Sciatic nerve (tissue), 2 donors: ENCODE measurements at regions not wholly inside any gene's neighbourhood (a gene's known extent, or its start where the extent isn't known, plus 50 kb on each side); places are given as distances from the start of the nearest gene placed in this dataset.
A peak's percentile ranks its signal among the peaks of the same experiment; 100 is the strongest.

Experiments
- ATAC-seq: fragments of 200-7000 bp; cut with Tn5 transposase; one replicate; pipeline ENCODE4 v1.9.1; 2020; ENCODE audit warnings: mild to moderate bottlenecking, moderate library complexity
- DNase-seq: peaks from one replicate; pipeline ENCODE4 v3.0.0-alpha.2; 2020; ENCODE audit warnings: low spot score
- intact Hi-C: fragments of 100-400 bp; cut with DNase I; formaldehyde crosslinking; loops from one replicate; pipeline ENCODE4 v1.14.2; 2022
- donor health status: DM: no; HTN: no; CAD: no.
- donor health status: DM: no; HTN: no; CAD: no.

DNA sequence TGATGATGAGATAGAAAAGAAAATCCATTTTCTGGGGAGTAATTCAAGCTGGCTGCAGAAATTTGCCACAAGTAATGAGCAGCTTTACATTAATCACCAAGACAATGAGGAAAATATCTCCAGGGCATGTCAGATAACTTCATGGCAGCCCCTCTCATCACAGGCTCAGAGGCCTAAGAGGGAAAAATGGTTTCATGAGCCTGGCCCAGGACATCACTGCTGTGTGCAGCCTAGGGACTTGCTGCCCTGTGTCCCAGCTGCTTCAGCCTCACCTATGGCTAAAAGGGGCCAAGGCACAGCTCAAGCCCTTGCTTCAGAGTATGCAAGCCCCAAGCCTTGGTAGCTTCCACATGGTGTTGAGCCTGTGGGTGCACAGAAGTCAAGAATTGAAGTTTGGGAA lies 161.7 kb downstream of the OPA1 start:
- ATAC-seq (no peak), DNase-seq (no peak)
- intact Hi-C loops, result no loop called here

- DNase-seq (no peak), ATAC-seq (no peak)
- intact Hi-C loops, result no loop called here
These were observed 163.5 kb downstream of the OPA1 start for GRCh38 chr3:193756536-193756935.

DNA sequence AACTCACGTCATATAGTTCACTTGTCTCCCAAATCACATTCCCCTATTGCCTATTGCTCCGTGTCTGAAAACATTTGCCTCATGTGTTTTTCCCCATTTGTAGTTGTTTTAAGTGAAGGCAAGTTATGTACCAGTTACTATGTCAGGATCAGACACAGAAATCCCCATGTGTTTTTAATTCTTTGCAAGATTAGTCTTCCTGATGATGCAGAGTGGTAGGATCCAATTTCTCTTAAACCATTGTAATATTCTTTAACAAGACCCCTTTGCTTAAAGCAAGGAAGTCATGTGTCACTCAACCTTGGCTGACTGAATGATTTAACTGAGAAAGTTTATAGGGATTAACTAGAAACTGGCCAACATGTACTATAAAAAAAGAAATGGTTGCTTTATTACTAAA lies 164.4 kb downstream of the OPA1 start:
- ATAC-seq, result no peak
- intact Hi-C loops, result no loop called here
- no peak for DNase-seq

DNA sequence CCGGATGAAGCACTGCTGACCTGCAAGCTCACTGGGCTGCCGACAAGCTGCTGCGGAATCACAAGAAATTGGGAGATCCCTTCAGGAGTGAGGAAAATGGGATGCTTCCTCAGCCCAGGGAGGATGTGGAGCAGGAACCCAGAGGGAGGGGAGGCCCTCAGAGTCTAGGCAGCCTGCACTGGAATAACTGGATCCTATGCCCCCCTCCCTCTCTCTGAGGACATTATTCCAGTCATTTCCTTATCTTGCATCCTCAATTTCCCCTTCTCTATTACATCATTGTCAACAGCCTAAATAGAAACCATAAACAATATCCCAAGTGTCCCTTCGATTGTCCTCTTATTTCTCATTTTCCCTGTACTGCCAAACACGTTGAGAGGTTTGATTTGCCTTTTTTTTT lies 169.0 kb downstream of the OPA1 start:
- ATAC-seq, result no peak
- intact Hi-C loops, result no loop called here
- no peak for DNase-seq

GRCh38 chr3:193762657-193763056 lies 169.6 kb downstream of the OPA1 start:
- intact Hi-C loops, result no loop called here
- no peak for DNase-seq

DNA sequence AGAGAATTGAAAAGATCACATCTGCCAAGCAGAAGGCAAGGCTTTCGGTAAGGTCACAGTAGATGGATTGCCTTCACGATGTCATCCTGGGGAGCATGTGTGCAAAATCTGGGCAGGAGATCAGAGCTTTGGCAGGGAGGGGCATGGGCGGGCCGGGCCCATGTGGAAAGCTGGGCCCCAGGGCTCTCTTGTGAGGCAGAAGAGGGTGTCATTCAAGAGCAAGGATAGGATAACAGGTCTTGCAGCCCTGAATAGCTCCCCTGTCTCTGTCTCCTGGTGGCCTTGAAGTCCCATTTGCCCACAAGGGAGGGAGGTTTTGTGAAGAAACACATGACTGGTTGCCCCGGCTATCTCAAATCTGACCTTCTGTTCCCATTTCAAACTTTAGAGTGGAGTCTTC lies 172.0 kb downstream of the OPA1 start:
- DNase-seq (no peak), ATAC-seq (no peak)
- intact Hi-C loops, result no loop called here

More at GRCh38 chr3:193762657-193763056, 169.6 kb downstream of the OPA1 start:
- no peak for ATAC-seq

DNA sequence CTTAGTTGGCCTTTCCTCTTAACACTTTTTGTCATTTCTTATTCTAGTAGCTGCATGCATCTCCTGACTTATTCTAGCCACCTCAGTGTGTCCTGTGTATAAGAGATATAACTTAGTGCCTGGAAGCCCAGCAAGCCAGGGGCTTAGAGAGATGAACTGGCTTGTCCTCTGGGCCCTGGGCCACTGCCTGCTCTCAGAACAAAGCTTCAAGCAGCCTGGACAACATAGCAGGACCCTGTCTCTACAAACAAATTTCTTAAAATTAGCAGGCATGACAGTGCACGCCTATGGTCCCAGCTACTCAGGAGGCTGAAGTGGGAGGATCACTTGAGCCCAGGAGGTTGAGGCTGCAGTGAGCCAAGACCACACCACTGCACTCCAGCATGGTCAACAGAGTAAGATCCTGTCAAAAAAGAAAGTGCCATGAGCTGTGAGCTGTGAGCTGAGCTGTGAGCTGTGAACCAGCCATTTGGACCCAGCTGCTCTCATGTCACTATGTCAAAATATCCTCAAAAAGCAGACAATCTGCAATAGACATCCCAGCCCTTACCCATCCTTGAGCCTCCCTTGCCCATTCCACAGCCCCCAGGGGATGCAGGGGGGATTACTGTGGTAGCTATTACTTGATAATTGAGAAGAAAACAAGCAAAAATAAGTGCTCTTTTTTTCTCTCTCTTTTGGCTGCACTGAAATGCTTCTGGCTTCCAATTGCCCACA lies 174.5 kb downstream of the OPA1 start:
- DNase-seq (no peak), ATAC-seq (no peak)
- intact Hi-C loops, result no loop called here

DNA sequence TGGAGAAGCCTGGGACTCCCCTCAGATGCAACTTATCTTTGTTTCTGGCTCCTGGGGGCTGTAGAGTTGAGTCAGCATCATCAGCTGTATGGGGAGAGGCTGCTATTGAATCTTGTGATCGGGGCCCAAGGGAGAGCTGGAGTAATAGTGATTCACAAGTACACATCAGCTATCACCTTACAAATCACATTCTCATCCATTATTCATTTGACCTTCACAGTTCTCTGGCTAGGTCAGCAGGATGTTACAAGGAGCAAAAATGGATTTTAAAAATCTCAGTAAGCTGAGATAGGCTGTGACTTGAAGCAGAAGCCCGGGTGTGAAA lies 175.0 kb downstream of the OPA1 start:
- peak; percentile 70 for ATAC-seq
- intact Hi-C loops, result no loop called here
- no peak for DNase-seq

GRCh38 chr3:193769437-193769836 lies 176.4 kb downstream of the OPA1 start:
- DNase-seq (no peak), ATAC-seq (no peak)
- intact Hi-C loops, result no loop called here

GRCh38 chr3:193771011-193771652 lies 178.1 kb downstream of the OPA1 start:
- no peak for ATAC-seq

DNA sequence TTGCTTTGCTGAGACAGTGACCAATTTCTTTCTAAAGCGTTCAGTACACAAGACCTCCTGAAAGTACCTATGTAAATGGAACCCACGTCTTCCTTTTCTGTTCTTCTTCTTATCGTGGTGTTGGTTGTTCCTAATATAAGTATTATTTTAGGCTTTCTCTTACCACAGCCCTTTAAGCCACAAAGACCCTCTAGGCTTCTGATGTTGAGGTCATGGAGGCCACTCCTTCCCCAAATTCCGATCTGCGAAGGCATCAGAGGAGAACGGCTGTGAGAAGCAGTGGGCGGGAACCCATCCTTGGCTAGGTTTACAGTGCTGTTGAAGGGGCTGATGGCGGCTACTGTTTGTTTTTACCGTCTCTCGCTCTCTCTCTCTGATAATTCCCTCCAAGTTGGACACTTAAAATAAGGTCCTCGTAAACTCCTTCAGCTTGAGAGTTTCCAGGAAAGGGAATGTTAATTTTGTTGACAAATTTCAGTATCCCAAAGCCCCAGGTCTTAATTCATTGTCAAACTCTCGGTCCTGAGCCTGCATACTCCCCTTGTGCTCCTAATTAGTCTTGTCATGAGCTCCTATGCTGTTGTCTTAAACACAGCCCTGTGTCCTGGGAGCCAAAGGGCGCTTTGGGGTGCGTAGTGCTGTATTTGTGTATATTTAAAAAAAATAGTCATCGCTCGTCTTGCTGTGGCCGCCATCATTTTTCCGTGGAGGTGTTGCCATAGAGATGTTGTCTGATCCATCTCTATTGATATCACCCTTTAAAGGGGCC lies 178.8 kb downstream of the OPA1 start:
- DNase-seq, result no peak
- intact Hi-C loops, result no loop called here

More at GRCh38 chr3:193771011-193771652, 178.1 kb downstream of the OPA1 start:
- intact Hi-C loops, result no loop called here
- DNase-seq, result no peak

DNA sequence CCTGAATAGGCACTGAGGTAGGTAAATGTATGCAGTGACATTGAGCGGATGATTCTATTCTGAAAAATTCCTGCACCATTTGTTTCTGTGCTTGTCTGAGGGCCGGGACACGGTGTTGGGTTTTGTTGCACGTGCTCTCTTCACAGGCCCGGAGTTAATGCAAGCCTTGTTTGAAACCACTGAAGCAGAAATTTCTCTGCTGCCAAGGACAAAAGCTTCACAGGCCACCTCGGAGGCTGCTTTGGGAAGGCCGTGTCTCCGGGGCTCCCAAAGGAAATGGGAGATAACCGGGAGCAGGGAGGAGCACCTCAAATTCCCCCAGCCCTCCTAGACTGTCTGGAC lies 179.4 kb downstream of the OPA1 start:
- intact Hi-C loops, result no loop called here
- DNase-seq (no peak), ATAC-seq (no peak)

More for the DNA sequence above, 178.8 kb downstream of the OPA1 start:
- ATAC-seq, result no peak

GRCh38 chr3:193773266-193774220 lies 180.5 kb downstream of the OPA1 start:
- intact Hi-C loops, result no loop called here
- ATAC-seq (no peak), DNase-seq (no peak)

GRCh38 chr3:193774272-193774915 lies 181.4 kb downstream of the OPA1 start:
- DNase-seq (no peak), ATAC-seq (no peak)
- intact Hi-C loops, result no loop called here

DNA sequence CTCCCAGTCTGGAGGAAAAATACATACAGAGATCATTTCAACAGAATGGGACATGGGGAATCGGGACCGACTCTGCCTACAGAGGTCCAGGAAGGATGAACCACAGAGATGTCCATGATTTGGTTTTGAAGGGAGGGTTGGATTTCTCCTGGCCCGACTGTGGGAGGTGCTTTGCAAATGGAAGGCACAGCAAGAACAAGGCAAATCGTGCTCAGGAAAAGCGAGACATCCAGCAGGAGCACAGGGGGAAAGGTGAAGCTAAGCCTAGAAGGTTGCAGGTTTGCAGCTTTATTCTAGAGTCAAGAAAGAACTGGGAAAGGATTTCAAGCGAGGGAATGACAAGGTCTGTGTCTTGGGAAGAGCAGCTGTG lies 181.9 kb downstream of the OPA1 start:
- no peak for DNase-seq
- no peak for ATAC-seq
- intact Hi-C loops, result no loop called here

GRCh38 chr3:193775421-193776077 lies 182.5 kb downstream of the OPA1 start:
- intact Hi-C loops, result no loop called here
- ATAC-seq, result no peak
- no peak for DNase-seq

DNA sequence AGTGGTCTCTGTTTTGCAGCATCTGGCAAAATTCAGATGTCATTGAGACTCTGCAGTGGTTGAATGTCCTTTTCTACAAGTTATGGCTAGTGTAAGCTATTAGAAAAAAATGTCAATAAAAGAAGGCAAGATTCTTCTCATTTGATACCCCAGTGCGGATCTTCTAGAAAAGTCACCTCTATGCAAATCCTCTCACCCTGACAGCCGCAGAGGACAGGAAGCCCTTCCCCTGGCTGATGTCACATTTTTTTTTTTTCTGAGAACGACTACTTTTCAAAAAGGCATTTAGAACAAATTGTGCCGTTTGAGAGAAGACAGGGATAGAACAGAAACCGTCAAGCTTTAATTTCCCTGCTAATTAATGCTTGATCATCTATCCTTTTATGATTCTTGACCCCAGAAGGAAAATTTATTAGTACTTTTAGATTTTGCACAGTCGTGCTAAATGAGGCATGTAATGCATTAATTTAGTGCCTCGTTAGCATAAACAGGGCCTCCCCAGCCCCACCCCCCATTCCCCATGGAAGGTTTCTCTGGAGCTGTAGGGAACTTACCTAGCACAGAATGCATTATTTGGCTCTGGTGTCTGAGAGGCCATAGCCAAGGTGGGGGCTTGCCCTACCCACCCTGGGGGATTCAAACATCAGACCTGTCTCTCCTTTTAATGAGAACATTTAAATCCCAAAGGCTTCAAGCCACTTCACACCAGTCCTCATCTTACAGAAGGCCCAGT lies 183.8 kb downstream of the OPA1 start:
- ATAC-seq (no peak), DNase-seq (no peak)
- intact Hi-C loops, result no loop called here

GRCh38 chr3:193777524-193777923 lies 184.5 kb downstream of the OPA1 start:
- intact Hi-C loops, result no loop called here
- ATAC-seq (no peak), DNase-seq (no peak)
